OCI-LY7 (cell line): ENCODE measurements at regions not wholly inside any gene's neighbourhood (a gene's known extent, or its start where the extent isn't known, plus 50 kb on each side); places are given as distances from the start of the nearest gene placed in this dataset.

Experiments
- BruUV-seq: library from RNA; stranded (reverse); fragments of 400-500 nt; replicated peaks from 2 replicates; lab custom pipeline; 2021; lab: Mats Ljungman, UMichigan
- CTCF ChIA-PET: fragments of 300-600 bp; sonication (Branson Sonifier 250); formaldehyde crosslinking; loops from one replicate; lab custom pipeline; 2022; ENCODE audit warnings: antibody characterized with exemption; ENCODE audit not compliant: unreplicated experiment; lab: Charles Lee
- POLR2A ChIA-PET: fragments of 300-600 bp; sonication (Branson Sonifier 250); formaldehyde crosslinking; loops from one replicate; lab custom pipeline; 2022; ENCODE audit warnings: antibody characterized with exemption; lab: Charles Lee
- DNase-seq: peaks from one replicate; pipeline ENCODE4 v3.0.0-alpha.2; 2015; ENCODE audit warnings: low spot score
- H2AFZ ChIP-seq: fragments of 200-600 bp; sonication (generic), shearing (Covaris generic); 2 replicates; pipeline ENCODE4 v1.6.1; 2014; ENCODE audit warnings: mild to moderate bottlenecking, antibody characterized with exemption, low read length, moderate library complexity
- H3K27ac ChIP-seq: fragments of 200-600 bp; sonication (generic); 2 replicates; pipeline ENCODE4 v1.5.1; 2014; ENCODE audit warnings: mixed run types, low read depth, mild to moderate bottlenecking, moderate library complexity, low read length, inconsistent platforms; ENCODE audit not compliant: poor library complexity, severe bottlenecking
- H3K36me3 ChIP-seq: fragments of 200-600 bp; sonication (generic); 2 replicates; pipeline ENCODE4 v1.6.1; 2014; ENCODE audit warnings: mild to moderate bottlenecking, antibody characterized with exemption, low read length, moderate library complexity, mixed read lengths; ENCODE audit not compliant: insufficient read depth
- H3K4me1 ChIP-seq: fragments of 200-600 bp; sonication (generic); 2 replicates; pipeline ENCODE4 v1.5.1; 2014; ENCODE audit warnings: mild to moderate bottlenecking, low read length; ENCODE audit not compliant: insufficient read depth, poor library complexity, severe bottlenecking
- H3K4me2 ChIP-seq: fragments of 200-600 bp; sonication (generic); 2 replicates; pipeline ENCODE4 v1.6.1; 2014; ENCODE audit warnings: mild to moderate bottlenecking, low read length
- H3K4me3 ChIP-seq: fragments of 200-600 bp; sonication (generic); 2 replicates; pipeline ENCODE4 v1.5.1; 2014; ENCODE audit warnings: mild to moderate bottlenecking, low read depth, low read length; ENCODE audit not compliant: poor library complexity, severe bottlenecking
- H3K79me2 ChIP-seq: fragments of 200-600 bp; sonication (generic); 2 replicates; pipeline ENCODE4 v1.6.1; 2016; ENCODE audit warnings: low read depth, mild to moderate bottlenecking, low read length, moderate library complexity, mixed read lengths; ENCODE audit not compliant: insufficient read depth
- H3K9me2 ChIP-seq: fragments of 200-600 bp; sonication (generic); 2 replicates; pipeline ENCODE4 v1.6.1; 2016; ENCODE audit warnings: mild to moderate bottlenecking, low read length, mixed read lengths; ENCODE audit not compliant: insufficient read depth
- H3K9me3 ChIP-seq: fragments of 200-600 bp; sonication (generic); 2 replicates; pipeline ENCODE4 v1.6.1; 2014; ENCODE audit warnings: mild to moderate bottlenecking, mixed run types, low read length, mixed read lengths
- H4K20me1 ChIP-seq: fragments of 200-600 bp; sonication (generic); 2 replicates; pipeline ENCODE4 v1.6.1; 2014; ENCODE audit warnings: mild to moderate bottlenecking, antibody characterized with exemption, low read length, moderate library complexity, mixed read lengths; ENCODE audit not compliant: insufficient read depth
- CTCF ChIP-seq: fragments of 200-600 bp; sonication (generic); conservative IDR thresholded peaks from 2 replicates; pipeline ENCODE4 v1.5.1; 2014; ENCODE audit warnings: mild to moderate bottlenecking, antibody characterized with exemption, low read length, moderate library complexity, mixed read lengths
- EZH2phosphoT487 ChIP-seq: fragments of 200-600 bp; sonication (generic); IDR thresholded peaks from 2 replicates; pipeline ENCODE4 v1.6.1; 2018; ENCODE audit warnings: low read depth, borderline replicate concordance, mild to moderate bottlenecking, mixed run types, antibody characterized with exemption, low read length, moderate library complexity, mixed read lengths
- intact Hi-C: fragments of 100-400 bp; cut with micrococcal nuclease; formaldehyde crosslinking; loops from one replicate; pipeline ENCODE4 v1.10.0; 2022; ENCODE audit not compliant: unreplicated experiment

DNA sequence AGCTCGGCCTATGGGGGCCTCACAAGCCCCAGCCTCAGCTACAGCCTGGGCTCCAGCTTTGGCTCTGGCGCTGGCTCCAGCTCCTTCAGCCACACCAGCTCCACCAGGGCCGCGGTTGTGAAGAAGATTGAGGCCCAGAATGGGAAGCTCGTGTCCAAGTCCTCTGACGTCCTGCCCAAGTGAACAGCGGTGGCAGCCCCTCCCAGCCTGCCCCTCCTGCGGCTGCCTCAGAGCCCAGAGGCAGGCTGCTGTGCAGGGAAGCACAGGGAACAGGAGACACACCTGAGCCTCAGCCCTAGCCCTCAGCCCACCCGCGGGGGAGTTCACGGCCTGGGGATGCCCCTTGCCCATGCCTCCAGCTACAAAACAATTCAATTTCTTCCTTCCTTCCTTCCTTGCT is 75.7 kb upstream of the ZXDA start:
- Histone ChIP-seq H3K9me2 (no peaks in the 10 kb centered on the region), H3K27ac (no peak overlapping the region), H3K4me1 (no peaks in the 10 kb centered on the region), H3K4me2 (no peak overlapping the region), H3K4me3 (no peak overlapping the region), H2AFZ (no peak overlapping the region), H3K79me2 (no peaks in the 10 kb centered on the region), H4K20me1 (no peaks in the 10 kb centered on the region), H3K36me3 (no peaks in the 10 kb centered on the region), H3K9me3 (no peaks in the 10 kb centered on the region)
- no TSS peak for BruUV-seq
- TF ChIP-seq CTCF = no peak
- TF ChIP-seq EZH2phosphoT487 = no peak
- ChIA-PET CTCF (no interaction called here), POLR2A (interaction anchor here (0.6 to 0.7 kb wide), 2 partner anchors 68 to 210 kb away, joined by 3 to 8 read pairs; no protein-coding TSS in a partner anchor)
- intact Hi-C loops = no loop called here
- no peak for DNase-seq

DNA sequence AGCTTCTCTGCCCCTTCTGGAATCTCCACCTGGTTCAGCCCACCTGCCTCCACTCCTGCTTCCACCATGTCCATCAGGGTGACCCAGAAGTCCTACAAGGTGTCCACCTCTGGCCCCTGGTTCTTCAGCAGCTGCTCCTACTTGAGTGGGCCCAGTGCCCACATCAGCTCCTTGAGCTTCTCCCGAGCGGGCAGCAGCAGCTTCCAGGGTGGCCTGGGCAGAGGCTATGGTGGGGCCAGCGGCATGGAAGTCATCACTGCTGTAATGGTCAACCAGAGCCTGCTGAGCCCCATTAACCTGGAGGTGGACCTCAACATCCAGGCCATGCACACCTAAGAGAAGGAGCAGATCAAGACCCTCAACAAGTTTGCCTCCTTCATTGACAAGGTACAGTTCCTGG is 74.4 kb upstream of the ZXDA start:
- no peaks in the 10 kb centered on the region for H3K4me1 ChIP-seq
- H3K9me3 ChIP-seq = no peaks in the 10 kb centered on the region
- no peak overlapping the region for H3K4me3 ChIP-seq
- no peak overlapping the region for H3K4me2 ChIP-seq
- TF ChIP-seq CTCF (no peak), EZH2phosphoT487 (no peak)
- no peaks in the 10 kb centered on the region for H3K36me3 ChIP-seq
- no TSS peak for BruUV-seq
- DNase-seq = no peak
- H3K27ac ChIP-seq = no peak overlapping the region
- H4K20me1 ChIP-seq = no peaks in the 10 kb centered on the region
- no peaks in the 10 kb centered on the region for H3K9me2 ChIP-seq
- H3K79me2 ChIP-seq = no peaks in the 10 kb centered on the region
- CTCF ChIA-PET = no interaction called here
- intact Hi-C loops = no loop called here
- POLR2A ChIA-PET = no interaction called here
- no peak overlapping the region for H2AFZ ChIP-seq

- BruUV-seq = no TSS peak
- Histone ChIP-seq H3K4me1 (no peaks in the 10 kb centered on the region), H3K4me3 (no peak overlapping the region), H2AFZ (no peak overlapping the region), H3K79me2 (no peaks in the 10 kb centered on the region), H3K4me2 (no peak overlapping the region), H3K36me3 (no peaks in the 10 kb centered on the region), H3K9me2 (no peaks in the 10 kb centered on the region), H3K9me3 (no peaks in the 10 kb centered on the region), H3K27ac (no peak overlapping the region), H4K20me1 (no peaks in the 10 kb centered on the region)
- intact Hi-C loops = no loop called here
- CTCF ChIA-PET = no interaction called here
- POLR2A ChIA-PET = no interaction called here
- peak; percentile 1 for DNase-seq
- TF ChIP-seq EZH2phosphoT487 (no peak), CTCF (peak; percentile 36; the same call in 1 of the 2 replicates)
These were observed 67.7 kb upstream of the ZXDA start for GRCh38 chrX:57977992-57978391.
